ENCODE measurements at regions not wholly inside any gene's neighbourhood (a gene's known extent, or its start where the extent isn't known, plus 50 kb on each side); places are given as distances from the start of the nearest gene placed in this dataset.

DNA sequence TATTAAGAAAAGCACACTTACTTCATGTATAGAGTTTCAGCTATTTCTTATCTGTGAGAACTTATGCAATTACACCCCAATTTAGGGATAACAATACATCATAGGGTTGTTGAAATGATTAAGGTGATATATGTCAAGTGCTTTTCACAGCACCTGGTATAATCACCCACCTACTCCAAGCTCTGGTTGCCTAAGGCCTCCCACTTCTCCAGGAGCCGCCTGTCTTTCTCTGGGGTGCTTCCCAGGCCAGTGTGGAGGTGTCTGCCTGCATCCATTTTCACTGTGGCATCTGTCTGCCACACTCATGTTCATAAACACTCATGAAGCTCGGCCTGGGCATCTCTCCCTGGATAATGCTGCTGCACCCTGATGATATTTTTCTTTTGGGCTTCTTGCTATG is 250.3 kb downstream of the STK31 start:
- no peak for TF ChIP-seq MYC (IDR thresholded peaks at IDR 0.05; ENCODE audit: low read depth, low read length)
- TF ChIP-seq FOS (IDR thresholded peaks at IDR 0.05; ENCODE audit: borderline replicate concordance, insufficient read depth, low read length), result no peak
- TF ChIP-seq POLR2A (IDR thresholded peaks at IDR 0.05; ENCODE audit: low read depth, low read length), result no peak
- TF ChIP-seq POLR2AphosphoS5 (IDR thresholded peaks at IDR 0.05; ENCODE audit: insufficient read depth, low read depth, low read length), result no peak
- TF ChIP-seq JUN (IDR thresholded peaks at IDR 0.05; ENCODE audit: borderline replicate concordance, insufficient read depth, insufficient read length, low read depth), result no peak
- no peak for TF ChIP-seq MAX (IDR thresholded peaks at IDR 0.05; ENCODE audit: insufficient read depth, insufficient read length)
- TF ChIP-seq GATA2 (IDR thresholded peaks at IDR 0.05; ENCODE audit: insufficient read depth, insufficient read length, low read depth, low read length), result no peak
- TF ChIP-seq CTCF (IDR thresholded peaks at IDR 0.05; ENCODE audit: extremely low read depth in 1 of 2, insufficient read depth in 1 of 2, low read depth in 1 of 2, low read length in 2 of 2), result no peak
- CTCF ChIA-PET, result no interaction called here
- FAIRE-seq (no peak), DNase-seq (ENCODE audit: low read depth, low spot score) (no peak)
- intact Hi-C loops (cut with micrococcal nuclease) (no loop called here), dilution Hi-C loops (cut with MboI; ENCODE audit: extremely low pct_ligation_motif_present, low sequenced_read_pairs) (no loop called here)
- Histone ChIP-seq H3K4me2 (ENCODE audit: insufficient read depth, low read length) (no peak overlapping the region), H3K27me3 (ENCODE audit: control insufficient read depth in 2 of 2, insufficient read depth in 2 of 2, low read length in 2 of 2) (no peaks in the 10 kb centered on the region), H3K27ac (ENCODE audit: insufficient read depth, low read depth, low read length) (no peak overlapping the region), H2AFZ (ENCODE audit: low read depth, low read length) (no peak overlapping the region), H3K4me3 (replicated peaks in 1 of 3; ENCODE audit: insufficient read depth in 1 of 3, low read depth in 1 of 3, low read length in 3 of 3) (no peak overlapping the region), H3K9ac (replicated peaks; ENCODE audit: extremely low read depth, insufficient read depth, low read length) (no peak overlapping the region), H3K79me2 (ENCODE audit: control insufficient read depth, insufficient read depth, low read length) (no peaks in the 10 kb centered on the region), H3K36me3 (ENCODE audit: control insufficient read depth in 2 of 2, extremely low read depth in 1 of 2, insufficient read depth in 2 of 2, low read length in 2 of 2) (no peaks in the 10 kb centered on the region), H3K9me1 (replicated peaks; ENCODE audit: control insufficient read depth, extremely low read depth, insufficient read depth, low read length) (no peaks in the 10 kb centered on the region), H3K9me3 (replicated peaks; ENCODE audit: control insufficient read depth, insufficient read depth, low read length) (no peaks in the 10 kb centered on the region), H3K4me1 (ENCODE audit: control insufficient read depth, extremely low read depth, insufficient read depth, low read length) (no peaks in the 10 kb centered on the region), H4K20me1 (replicated peaks; ENCODE audit: control insufficient read depth, extremely low read depth, insufficient read depth, low read length) (no peaks in the 10 kb centered on the region)
- POLR2A ChIA-PET, result no interaction called here
- no TSS peak for BruUV-seq (replicated peaks)

Measured in endothelial cell of umbilical vein (primary cell).